Activated T-helper 2 cell treated with anti-CD3 and anti-CD28 coated beads, Interferon-gamma antibody, Interleukin-2, Interleukin-4, amounts not matched to agents 10 μg/mL and 5 μg/mL and 100 μg/mL, durations not matched to agents 14 hours and 24 hours and 36 hours (primary cell): ENCODE measurements at regions not wholly inside any gene's neighbourhood (a gene's known extent, or its start where the extent isn't known, plus 50 kb on each side); places are given as distances from the start of the nearest gene placed in this dataset.
A peak's percentile ranks its signal among the peaks of the same experiment; 100 is the strongest.
"Not testable (repeated sequence)": the region's sequence is repeated elsewhere in the genome, so short reads cannot be mapped to it uniquely, and the experiment has no call there.

ENCODE experiments used
- DNase-seq: peaks from one replicate; pipeline ENCODE4 v3.0.0; 2021; ENCODE audit warnings: low spot score
- H3K27ac Mint-ChIP-seq: one replicate; pipeline ENCODE4 v1.8.0; 2021; ENCODE audit warnings: mixed read lengths
- H3K27me3 Mint-ChIP-seq: one replicate; pipeline ENCODE4 v1.8.0; 2021; ENCODE audit warnings: low read depth, mixed read lengths
- H3K36me3 Mint-ChIP-seq: one replicate; pipeline ENCODE4 v1.8.0; 2021; ENCODE audit warnings: low read depth, mixed read lengths
- H3K4me1 Mint-ChIP-seq: one replicate; pipeline ENCODE4 v1.8.0; 2021; ENCODE audit warnings: low read depth, mixed read lengths
- H3K4me3 Mint-ChIP-seq: one replicate; pipeline ENCODE4 v1.8.0; 2021; ENCODE audit warnings: low read depth, mild to moderate bottlenecking, moderate library complexity, mixed read lengths
- H3K9me3 Mint-ChIP-seq: one replicate; pipeline ENCODE4 v1.8.0; 2021; ENCODE audit warnings: mixed read lengths
- intact Hi-C: fragments of 100-400 bp; cut with micrococcal nuclease; formaldehyde crosslinking; loops from one replicate; pipeline ENCODE4 v1.15.1; 2023

DNA sequence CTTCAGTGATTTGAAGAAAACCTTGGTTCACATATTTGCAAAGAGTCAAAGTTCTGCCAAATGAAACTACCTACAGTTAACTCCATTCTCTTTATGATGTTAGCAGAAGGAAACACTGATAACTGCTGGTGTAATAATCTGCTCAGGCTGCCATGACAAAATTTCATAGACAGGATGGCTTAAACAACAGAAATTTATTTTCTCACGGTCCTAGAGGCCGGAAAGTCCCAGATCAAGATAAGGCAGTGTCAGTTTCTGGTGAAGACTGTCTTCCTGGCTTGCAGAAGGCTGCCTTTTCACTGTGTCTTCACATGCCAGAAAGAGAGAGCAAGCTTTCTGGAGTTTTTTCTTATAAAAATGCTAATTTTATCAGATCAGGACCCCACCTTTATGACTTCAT, 102.4 kb upstream of the PARP8 start:
- Mint-ChIP-seq H3K27me3 (no peaks in the 10 kb centered on the region), H3K9me3 (peaks cover 30% of the 10 kb centered on the region), H3K27ac (peak overlapping the region; percentile 46), H3K36me3 (peaks cover 27% of the 10 kb centered on the region), H3K4me3 (peak overlapping the region; percentile 45), H3K4me1 (peaks cover 36% of the 10 kb centered on the region)
- intact Hi-C loops, result loop anchor here (1.0 to 5.0 kb wide), 4 partner anchors 27 to 147 kb away; partner anchors contain the start of gene EMB
- peak; percentile 38 for DNase-seq

DNA sequence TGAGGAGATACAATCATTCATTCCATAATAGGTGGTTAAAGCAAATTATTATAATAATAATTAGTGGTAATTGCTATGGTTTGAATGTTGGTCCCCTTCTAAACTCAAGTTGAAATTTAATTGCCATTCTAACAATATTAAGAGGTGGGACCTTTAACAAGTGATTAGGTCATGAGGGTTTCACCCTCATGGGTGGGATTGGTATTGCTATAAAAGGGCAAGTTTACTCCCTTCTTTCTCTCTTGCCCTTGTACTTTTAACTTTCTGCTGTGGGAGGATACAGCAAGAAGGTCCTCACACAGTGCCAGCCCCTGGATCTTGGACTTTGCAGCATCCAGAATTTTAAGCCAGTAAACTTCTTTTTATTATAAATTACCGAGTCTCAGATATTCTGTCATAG, 101.9 kb upstream of the PARP8 start:
- peaks cover 36% of the 10 kb centered on the region for H3K4me1 Mint-ChIP-seq
- intact Hi-C loops, result loop anchor here (1.0 to 5.0 kb wide), 4 partner anchors 27 to 146 kb away; partner anchors contain the start of gene EMB

DNA sequence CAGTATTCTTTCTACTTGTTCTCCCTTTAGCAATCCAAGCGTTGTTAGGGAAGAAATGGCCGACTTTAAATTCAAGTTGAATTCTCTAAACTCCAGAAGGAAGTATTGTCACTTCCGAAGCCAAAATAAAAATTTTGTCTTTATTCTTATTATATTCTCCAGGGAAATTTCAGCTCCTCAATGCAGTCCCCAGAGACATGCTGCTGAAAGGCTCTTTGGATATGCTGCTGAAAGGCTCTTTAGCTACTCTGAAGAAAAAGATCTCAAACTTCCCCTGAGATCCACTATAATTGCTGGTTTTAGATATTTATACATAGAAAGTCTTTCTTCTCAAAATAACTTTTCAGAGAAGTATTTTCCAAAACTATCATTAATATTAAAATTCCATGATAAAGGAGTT, 92.3 kb upstream of the PARP8 start:
- H3K4me1 Mint-ChIP-seq, result peaks cover 16% of the 10 kb centered on the region
- intact Hi-C loops, result no loop called here
- H3K9me3 Mint-ChIP-seq, result peaks cover 17% of the 10 kb centered on the region
- H3K27ac Mint-ChIP-seq, result no peak overlapping the region
- H3K27me3 Mint-ChIP-seq, result no peaks in the 10 kb centered on the region
- no peak overlapping the region for H3K4me3 Mint-ChIP-seq
- no peak for DNase-seq
- H3K36me3 Mint-ChIP-seq, result peaks cover 3% of the 10 kb centered on the region

More for the DNA sequence above, 101.9 kb upstream of the PARP8 start:
- Mint-ChIP-seq H3K4me3 (peak overlapping the region; percentile 45), H3K9me3 (peaks cover 35% of the 10 kb centered on the region), H3K36me3 (peaks cover 30% of the 10 kb centered on the region), H3K27me3 (no peaks in the 10 kb centered on the region), H3K27ac (peak overlapping the region; percentile 46)
- DNase-seq, result no peak

DNA sequence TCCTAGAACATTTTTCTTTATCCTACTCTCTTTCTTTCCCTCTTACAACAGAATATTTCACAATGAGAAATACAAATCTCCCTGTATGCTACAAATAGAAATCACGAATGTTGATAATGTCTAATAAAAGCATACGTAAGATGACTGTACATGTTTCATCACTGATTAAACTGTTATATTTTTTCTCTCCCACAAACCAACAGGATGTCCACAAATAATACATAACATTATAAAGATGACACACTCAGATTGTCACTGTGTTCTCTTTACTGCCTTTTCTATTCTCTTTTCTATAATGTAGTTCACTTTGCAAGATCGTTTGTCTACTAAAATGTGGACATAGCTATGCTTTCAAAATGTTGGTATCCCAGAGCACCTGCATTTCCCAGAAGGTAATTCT, 90.7 kb upstream of the PARP8 start:
- peaks cover 11% of the 10 kb centered on the region for H3K9me3 Mint-ChIP-seq
- no peak overlapping the region for H3K27ac Mint-ChIP-seq
- no peaks in the 10 kb centered on the region for H3K27me3 Mint-ChIP-seq
- no peak for DNase-seq
- H3K36me3 Mint-ChIP-seq, result no peaks in the 10 kb centered on the region
- H3K4me3 Mint-ChIP-seq, result no peak overlapping the region
- H3K4me1 Mint-ChIP-seq, result peaks cover 16% of the 10 kb centered on the region
- intact Hi-C loops, result no loop called here

GRCh38 chr5:50576265-50576664, 90.2 kb upstream of the PARP8 start:
- Mint-ChIP-seq H3K4me3 (no peak overlapping the region), H3K36me3 (no peaks in the 10 kb centered on the region), H3K9me3 (peaks cover 8% of the 10 kb centered on the region), H3K27me3 (no peaks in the 10 kb centered on the region), H3K4me1 (peaks cover 16% of the 10 kb centered on the region), H3K27ac (no peak overlapping the region)
- intact Hi-C loops, result no loop called here
- no peak for DNase-seq

DNA sequence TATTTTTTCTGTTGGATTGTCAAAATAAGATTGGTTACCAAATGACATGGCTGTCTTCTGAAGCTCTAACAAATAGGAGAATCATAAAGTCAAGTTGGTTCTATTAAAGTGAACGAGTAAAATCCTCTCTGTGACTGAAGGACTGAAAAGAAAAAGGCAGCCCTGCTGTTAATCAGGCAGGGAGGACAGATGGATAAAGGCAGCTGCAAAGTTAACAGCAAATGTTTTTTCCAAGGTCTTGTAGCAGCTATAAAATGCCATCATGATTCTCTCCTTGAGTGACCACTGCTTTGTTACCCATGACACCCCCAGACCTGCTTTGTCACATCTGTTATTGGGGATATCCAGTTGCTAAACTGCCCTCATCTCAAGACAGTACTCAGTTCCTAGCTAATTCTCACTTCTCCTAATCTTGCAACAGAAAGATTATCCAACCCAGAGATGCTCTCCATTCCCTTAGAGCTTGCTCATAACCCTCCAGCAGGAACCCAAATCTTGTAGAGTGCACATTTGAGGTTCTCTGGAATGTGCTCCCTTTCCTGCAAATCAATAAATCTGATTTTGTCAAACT, 89.7 kb upstream of the PARP8 start:
- intact Hi-C loops, result no loop called here
- no peaks in the 10 kb centered on the region for H3K27me3 Mint-ChIP-seq
- peaks cover 6% of the 10 kb centered on the region for H3K9me3 Mint-ChIP-seq
- peaks cover 1% of the 10 kb centered on the region for H3K36me3 Mint-ChIP-seq
- H3K27ac Mint-ChIP-seq, result no peak overlapping the region
- no peak for DNase-seq
- H3K4me1 Mint-ChIP-seq, result peaks cover 13% of the 10 kb centered on the region
- H3K4me3 Mint-ChIP-seq, result no peak overlapping the region

DNA sequence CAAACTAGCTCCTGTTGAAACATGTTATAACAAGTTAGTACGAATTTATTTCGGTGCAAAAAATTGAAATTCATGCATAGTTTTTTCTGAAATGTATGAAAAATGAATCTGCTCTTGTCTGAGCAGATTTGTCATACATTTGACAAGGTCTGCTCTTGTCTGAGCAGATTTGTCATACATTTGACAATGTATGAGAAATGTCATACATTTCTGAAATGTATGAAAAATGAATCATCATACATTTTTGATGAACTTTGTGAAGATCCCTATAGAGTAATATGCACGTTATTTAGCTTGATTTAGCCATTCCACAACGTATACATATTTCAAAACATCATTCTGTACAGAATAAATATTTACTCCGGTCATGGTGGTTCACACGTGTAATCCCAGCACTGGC, 85.9 kb upstream of the PARP8 start:
- intact Hi-C loops, result no loop called here
- Mint-ChIP-seq H3K27ac (no peak overlapping the region), H3K27me3 (no peaks in the 10 kb centered on the region), H3K9me3 (peaks cover 8% of the 10 kb centered on the region), H3K4me1 (peaks cover 11% of the 10 kb centered on the region), H3K4me3 (no peak overlapping the region), H3K36me3 (peaks cover 6% of the 10 kb centered on the region)
- DNase-seq, result no peak

- H3K4me1 Mint-ChIP-seq, H3K36me3 Mint-ChIP-seq: not testable (repeated sequence)
These were observed 84.6 kb upstream of the PARP8 start for GRCh38 chr5:50581845-50582244.

DNA sequence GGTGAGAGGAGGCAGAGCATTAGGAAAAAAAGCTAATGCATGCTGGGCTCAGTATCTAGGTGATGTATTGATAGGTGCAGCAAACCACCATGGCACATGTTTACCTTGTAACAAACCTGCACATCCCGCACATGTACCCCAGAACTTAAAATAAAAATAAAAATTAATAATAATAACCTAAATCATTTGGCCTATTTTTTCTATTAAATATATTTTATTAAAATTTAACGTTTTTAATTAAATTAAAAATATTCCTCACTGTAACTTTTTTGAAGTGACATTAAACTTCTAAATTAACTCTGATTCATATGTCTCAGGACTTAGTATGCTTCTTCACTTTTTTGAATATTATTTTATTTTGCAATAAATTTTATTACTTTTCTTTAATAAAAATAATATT, 83.7 kb upstream of the PARP8 start:
- no peak for DNase-seq
- intact Hi-C loops, result no loop called here
- H3K36me3 Mint-ChIP-seq, result peaks cover 8% of the 10 kb centered on the region
- peaks cover 12% of the 10 kb centered on the region for H3K9me3 Mint-ChIP-seq
- no peak overlapping the region for H3K4me3 Mint-ChIP-seq
- peaks cover 2% of the 10 kb centered on the region for H3K4me1 Mint-ChIP-seq
- H3K27ac Mint-ChIP-seq, result no peak overlapping the region
- H3K27me3 Mint-ChIP-seq, result no peaks in the 10 kb centered on the region

More at GRCh38 chr5:50581845-50582244, 84.6 kb upstream of the PARP8 start:
- H3K27ac Mint-ChIP-seq, DNase-seq, H3K27me3 Mint-ChIP-seq, intact Hi-C loops, H3K4me3 Mint-ChIP-seq: not testable (repeated sequence)
- H3K9me3 Mint-ChIP-seq, result peaks cover 12% of the 10 kb centered on the region

DNA sequence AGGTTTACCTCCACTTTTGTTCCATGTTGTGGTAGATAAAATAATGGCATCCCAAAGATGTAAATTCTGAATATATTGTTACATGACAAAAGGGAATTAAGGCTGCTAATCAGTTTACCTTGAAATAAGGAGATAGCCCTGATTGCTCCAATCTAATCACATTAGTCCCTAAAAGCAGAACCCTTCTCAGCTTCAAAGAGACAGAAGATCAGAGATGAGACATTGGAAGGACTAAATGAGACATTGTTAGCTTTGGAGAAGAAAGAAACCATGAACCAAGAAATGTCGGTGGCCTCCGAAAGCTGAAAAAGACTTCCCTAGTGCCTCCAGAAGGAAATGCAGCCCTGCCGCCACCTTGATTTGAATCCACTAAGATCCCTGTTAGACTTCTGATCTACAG, 82.8 kb upstream of the PARP8 start:
- Mint-ChIP-seq H3K36me3 (peaks cover 8% of the 10 kb centered on the region), H3K9me3 (peaks cover 12% of the 10 kb centered on the region), H3K4me1 (peaks cover 4% of the 10 kb centered on the region), H3K4me3 (no peak overlapping the region), H3K27me3 (no peaks in the 10 kb centered on the region), H3K27ac (no peak overlapping the region)
- intact Hi-C loops, result no loop called here
- DNase-seq, result no peak

GRCh38 chr5:50588471-50588870, 78.0 kb upstream of the PARP8 start:
- H3K4me3 Mint-ChIP-seq, intact Hi-C loops, H3K27me3 Mint-ChIP-seq, DNase-seq, H3K27ac Mint-ChIP-seq, H3K9me3 Mint-ChIP-seq, H3K36me3 Mint-ChIP-seq: not testable (repeated sequence)
- peaks cover 40% of the 10 kb centered on the region for H3K4me1 Mint-ChIP-seq

- not testable (repeated sequence) for DNase-seq, H3K9me3 Mint-ChIP-seq, H3K27me3 Mint-ChIP-seq
- intact Hi-C loops, result loop anchor here (1.0 to 5.0 kb wide), 6 partner anchors 26 to 154 kb away; partner anchors contain the start of gene EMB
- H3K36me3 Mint-ChIP-seq, result peaks cover 11% of the 10 kb centered on the region
- H3K27ac Mint-ChIP-seq, result peak overlapping the region; percentile 88
- peak overlapping the region; percentile 45 for H3K4me3 Mint-ChIP-seq
- H3K4me1 Mint-ChIP-seq, result peaks cover 52% of the 10 kb centered on the region
These were observed 75.8 kb upstream of the PARP8 start for GRCh38 chr5:50590444-50591189.

DNA sequence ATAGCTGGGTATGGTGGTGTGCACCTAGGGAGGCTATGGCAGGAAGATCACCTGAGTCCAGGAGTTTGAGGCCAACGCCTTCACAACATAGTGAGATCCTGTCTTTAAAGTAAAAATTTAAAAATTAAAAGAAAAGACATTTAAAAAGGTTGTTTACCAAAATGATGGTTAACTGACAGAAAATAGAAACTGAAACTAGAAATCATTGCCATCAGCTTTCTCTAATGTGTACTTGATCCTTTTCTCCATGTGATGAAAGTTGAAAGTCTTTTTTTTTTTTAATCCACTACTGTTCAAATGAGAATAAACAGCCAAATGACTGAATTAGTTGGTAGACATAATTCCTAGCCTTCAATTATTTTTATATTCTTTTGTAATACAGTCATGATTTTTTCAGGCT, 75.1 kb upstream of the PARP8 start:
- not testable (repeated sequence) for DNase-seq, H3K9me3 Mint-ChIP-seq, H3K4me3 Mint-ChIP-seq, H3K27me3 Mint-ChIP-seq
- H3K36me3 Mint-ChIP-seq, result peaks cover 14% of the 10 kb centered on the region
- intact Hi-C loops, result loop anchor here (1.0 to 5.0 kb wide), 6 partner anchors 27 to 153 kb away; partner anchors contain the start of gene EMB
- peak overlapping the region; percentile 88 for H3K27ac Mint-ChIP-seq
- H3K4me1 Mint-ChIP-seq, result peaks cover 52% of the 10 kb centered on the region
